Mucosa of descending colon (tissue), 3 donors: ENCODE measurements at regions not wholly inside any gene's neighbourhood (a gene's known extent, or its start where the extent isn't known, plus 50 kb on each side); places are given as distances from the start of the nearest gene placed in this dataset.

ENCODE experiments used
- ATAC-seq: fragments of 200-7000 bp; cut with Tn5 transposase; one replicate; pipeline ENCODE4 v1.9.1; 2020; ENCODE audit warnings: mild to moderate bottlenecking, moderate library complexity
- DNase-seq, 3 donors: peaks; one replicate each; pipeline ENCODE4 v3.0.0-alpha.2; 2020
- H3K36me3 ChIP-seq: fragments of 200-600 bp; one replicate; pipeline ENCODE4 v1.8.0; 2021; ENCODE audit warnings: low read depth, mild to moderate bottlenecking
- H3K4me1 ChIP-seq: fragments of 200-600 bp; one replicate; pipeline ENCODE4 v1.8.0; 2021; ENCODE audit warnings: low read depth, mild to moderate bottlenecking
- H3K4me3 ChIP-seq: fragments of 200-600 bp; one replicate; pipeline ENCODE4 v1.8.0; 2021; ENCODE audit warnings: mild to moderate bottlenecking
- H3K9me3 ChIP-seq: fragments of 200-600 bp; one replicate; pipeline ENCODE4 v1.8.0; 2021; ENCODE audit warnings: mild to moderate bottlenecking
- intact Hi-C, 2 donors: fragments of 100-400 bp; cut with DNase I in 1 of 2; cut with micrococcal nuclease in 1 of 2; formaldehyde crosslinking; loops; one replicate each; pipeline versions ENCODE4 v1.11.0 to v1.11.1; 2022; cut with DNase I, micrococcal nuclease
- TF ChIP-seq, protein P1 (sequence below): fragments of 200-600 bp; IDR thresholded peaks from one replicate; pipeline ENCODE4 v1.8.0; 2022; ENCODE audit warnings: antibody characterized with exemption, mild to moderate bottlenecking
- donor health status: DM: no; HTN: no; CAD: no; lungs with moderate emphysema.
- donor health status: DM: no; HTN: no; CAD: no.
- donor health status: DM: no; HTN: yes; CAD: no.

DNA sequence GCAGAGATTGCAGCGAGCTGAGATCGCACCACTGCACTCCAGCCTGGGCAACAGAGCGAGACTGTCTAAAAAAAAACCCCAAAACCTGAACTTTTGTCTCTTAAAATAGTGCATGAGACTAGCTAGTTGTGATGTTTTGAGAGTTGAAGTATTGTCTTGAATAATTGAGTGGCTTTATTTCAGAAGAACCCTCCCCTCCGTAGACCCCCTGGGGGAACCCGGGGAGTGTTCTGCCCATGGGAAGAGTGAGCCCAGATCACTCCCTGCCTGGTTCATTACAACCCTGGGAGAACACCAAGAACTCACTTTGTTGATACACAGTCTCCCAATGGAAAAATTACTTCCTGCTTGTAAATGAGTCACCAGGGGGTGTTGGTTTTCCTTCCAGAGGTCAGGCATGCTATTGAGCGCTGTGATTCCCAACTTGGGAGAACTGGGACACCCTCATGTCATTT lies 65.3 kb upstream of the SHISA3 start:
- intact Hi-C loops: no loop called here
- H3K9me3 ChIP-seq: no peaks in the 10 kb centered on the region
- TF ChIP-seq, protein P1, sequence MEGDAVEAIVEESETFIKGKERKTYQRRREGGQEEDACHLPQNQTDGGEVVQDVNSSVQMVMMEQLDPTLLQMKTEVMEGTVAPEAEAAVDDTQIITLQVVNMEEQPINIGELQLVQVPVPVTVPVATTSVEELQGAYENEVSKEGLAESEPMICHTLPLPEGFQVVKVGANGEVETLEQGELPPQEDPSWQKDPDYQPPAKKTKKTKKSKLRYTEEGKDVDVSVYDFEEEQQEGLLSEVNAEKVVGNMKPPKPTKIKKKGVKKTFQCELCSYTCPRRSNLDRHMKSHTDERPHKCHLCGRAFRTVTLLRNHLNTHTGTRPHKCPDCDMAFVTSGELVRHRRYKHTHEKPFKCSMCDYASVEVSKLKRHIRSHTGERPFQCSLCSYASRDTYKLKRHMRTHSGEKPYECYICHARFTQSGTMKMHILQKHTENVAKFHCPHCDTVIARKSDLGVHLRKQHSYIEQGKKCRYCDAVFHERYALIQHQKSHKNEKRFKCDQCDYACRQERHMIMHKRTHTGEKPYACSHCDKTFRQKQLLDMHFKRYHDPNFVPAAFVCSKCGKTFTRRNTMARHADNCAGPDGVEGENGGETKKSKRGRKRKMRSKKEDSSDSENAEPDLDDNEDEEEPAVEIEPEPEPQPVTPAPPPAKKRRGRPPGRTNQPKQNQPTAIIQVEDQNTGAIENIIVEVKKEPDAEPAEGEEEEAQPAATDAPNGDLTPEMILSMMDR: no peak
- ATAC-seq: peak; percentile 90
- H3K4me3 ChIP-seq: no peak overlapping the region
- H3K4me1 ChIP-seq: no peaks in the 10 kb centered on the region
- H3K36me3 ChIP-seq: no peaks in the 10 kb centered on the region
- peak in 1 of 3 donors; percentile 18 for DNase-seq

DNA sequence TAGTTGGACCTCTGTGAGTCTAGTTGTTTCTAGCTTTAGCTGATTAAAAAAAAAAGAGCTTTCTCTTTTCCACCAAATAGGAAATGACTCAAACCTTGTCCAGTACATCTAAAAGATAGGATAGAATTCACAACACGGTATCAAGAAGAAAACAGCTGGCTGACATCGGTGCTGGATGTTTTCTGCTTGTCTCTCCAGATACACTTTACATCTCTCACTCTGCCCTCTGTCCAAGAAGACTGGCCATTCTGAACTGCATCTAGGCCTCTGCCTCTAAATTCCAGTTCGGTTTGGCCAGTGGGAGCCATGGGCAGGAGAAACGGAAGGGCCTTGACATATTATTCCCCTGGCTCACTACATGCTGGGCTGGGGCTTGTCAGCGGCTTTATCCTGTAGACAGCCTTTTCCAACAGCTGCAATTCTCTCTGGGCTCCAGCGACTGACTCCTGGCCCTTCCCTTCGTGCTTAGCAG lies 57.3 kb upstream of the SHISA3 start:
- peak; percentile 31 for ATAC-seq
- Histone ChIP-seq H3K9me3 (no peaks in the 10 kb centered on the region), H3K4me3 (no peak overlapping the region), H3K4me1 (no peaks in the 10 kb centered on the region), H3K36me3 (no peaks in the 10 kb centered on the region)
- TF ChIP-seq, protein P1: no peak
- no peak for DNase-seq
- intact Hi-C loops: no loop called here

DNA sequence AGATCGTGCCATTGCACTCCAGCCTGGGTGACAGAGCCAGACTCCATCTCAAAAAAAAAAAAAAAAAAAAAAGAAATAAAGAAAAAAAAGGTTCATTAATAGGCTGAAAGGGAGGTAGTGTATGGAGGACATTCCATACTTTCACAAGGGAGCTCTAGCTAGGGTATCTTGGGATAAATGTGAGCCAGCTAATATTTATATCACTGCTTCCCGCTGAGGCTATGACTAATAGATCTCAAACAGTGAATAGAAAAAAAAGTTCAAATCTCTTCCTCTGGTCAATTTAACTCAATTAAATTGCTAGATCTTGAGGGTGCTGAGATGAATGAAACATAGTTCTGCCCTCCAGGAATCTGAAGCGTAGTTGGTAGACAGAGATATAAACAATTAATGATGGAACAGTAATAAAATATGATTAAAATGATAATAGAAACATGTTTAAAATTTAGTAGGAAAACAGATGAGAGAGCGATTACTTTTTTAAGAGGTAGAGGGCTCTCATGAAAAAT lies 55.7 kb upstream of the SHISA3 start:
- intact Hi-C loops: no loop called here
- no peak for ATAC-seq
- Histone ChIP-seq H3K9me3 (no peaks in the 10 kb centered on the region), H3K4me3 (no peak overlapping the region), H3K4me1 (no peaks in the 10 kb centered on the region), H3K36me3 (no peaks in the 10 kb centered on the region)
- no peak for DNase-seq
- TF ChIP-seq, protein P1: no peak

DNA sequence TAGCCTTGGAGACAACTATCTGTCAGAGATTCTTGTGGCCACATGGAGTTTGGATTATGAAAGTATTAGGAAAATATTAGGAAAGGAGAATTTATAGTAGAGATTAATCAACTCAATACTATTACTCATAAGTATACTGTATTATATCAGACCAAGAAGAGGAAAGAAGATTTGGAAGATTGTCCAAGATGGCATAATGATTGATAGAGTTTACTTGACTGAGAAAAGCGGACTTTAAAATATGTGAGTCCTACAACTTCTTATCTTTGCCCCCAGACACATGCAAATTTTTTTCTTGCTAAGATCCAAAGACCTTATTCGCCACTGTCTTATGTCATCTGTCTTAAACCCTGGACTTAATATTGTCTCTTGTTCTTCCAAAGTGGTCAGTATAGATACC lies 54.8 kb upstream of the SHISA3 start:
- ATAC-seq (no peak), DNase-seq (no peak)
- no peak overlapping the region for H3K4me3 ChIP-seq
- H3K36me3 ChIP-seq: no peaks in the 10 kb centered on the region
- H3K4me1 ChIP-seq: no peaks in the 10 kb centered on the region
- TF ChIP-seq, protein P1: no peak
- H3K9me3 ChIP-seq: no peaks in the 10 kb centered on the region
- intact Hi-C loops: no loop called here

DNA sequence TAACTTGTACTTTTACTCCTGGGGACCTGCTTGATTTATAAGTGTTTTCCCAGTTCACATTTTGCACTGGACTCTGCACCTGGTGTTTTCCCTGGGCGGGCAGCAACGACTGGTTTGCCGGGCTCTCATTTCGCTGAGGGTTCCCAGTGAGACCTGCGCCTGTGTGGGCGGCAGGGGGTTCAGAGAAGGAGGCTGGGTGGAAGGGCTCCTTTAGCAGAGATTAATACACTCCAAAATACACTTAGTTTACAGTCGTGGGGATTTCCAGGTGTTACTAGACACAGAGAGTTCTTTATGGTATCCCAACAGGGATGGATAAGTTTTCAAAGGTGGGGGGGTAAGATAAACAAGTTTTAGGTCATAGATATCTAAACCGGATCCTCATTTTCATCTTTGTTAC lies 53.0 kb upstream of the SHISA3 start:
- no peaks in the 10 kb centered on the region for H3K36me3 ChIP-seq
- intact Hi-C loops: no loop called here
- no peak overlapping the region for H3K4me3 ChIP-seq
- no peaks in the 10 kb centered on the region for H3K4me1 ChIP-seq
- no peaks in the 10 kb centered on the region for H3K9me3 ChIP-seq
- TF ChIP-seq, protein P1: no peak
- DNase-seq (no peak), ATAC-seq (peak; percentile 41)

DNA sequence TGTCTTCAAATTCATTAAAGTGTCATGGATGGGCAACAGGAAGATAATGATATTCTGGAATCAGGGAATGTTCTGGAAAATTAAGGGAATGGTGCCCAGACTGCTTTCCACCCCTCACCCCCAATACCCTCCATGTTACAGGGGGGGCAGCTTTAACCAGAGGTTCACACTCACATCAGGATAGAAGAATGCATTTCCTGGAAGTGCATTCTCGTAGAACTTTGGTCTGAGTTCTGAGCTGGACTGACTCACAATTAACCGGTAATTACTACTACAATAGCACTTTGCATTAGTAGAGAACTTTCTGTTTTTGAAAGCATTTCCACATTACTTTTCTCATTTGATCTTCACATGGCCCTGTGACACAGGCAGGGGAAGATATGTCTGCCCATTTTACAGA lies 52.5 kb upstream of the SHISA3 start:
- Histone ChIP-seq H3K36me3 (no peaks in the 10 kb centered on the region), H3K9me3 (no peaks in the 10 kb centered on the region), H3K4me1 (no peaks in the 10 kb centered on the region), H3K4me3 (no peak overlapping the region)
- intact Hi-C loops: no loop called here
- DNase-seq (no peak), ATAC-seq (peak; percentile 39)
- TF ChIP-seq, protein P1: no peak
